Choroid plexus epithelial cell (primary cell): ENCODE measurements at regions not wholly inside any gene's neighbourhood (a gene's known extent, or its start where the extent isn't known, plus 50 kb on each side); places are given as distances from the start of the nearest gene placed in this dataset.

Experiments
- DNase-seq: peaks from one replicate; pipeline ENCODE4 v3.0.0-alpha.2; 2010; ENCODE audit warnings: low read depth
- H3K4me3 ChIP-seq: 2 replicates; pipeline ENCODE4 v1.5.1; 2011; ENCODE audit warnings: low read depth, mild to moderate bottlenecking, control low read depth, low read length, moderate library complexity
- TF ChIP-seq, protein P1 (sequence below): conservative IDR thresholded peaks from 2 replicates; pipeline ENCODE4 v1.5.1; 2011; ENCODE audit warnings: low read depth, mild to moderate bottlenecking, control low read depth, inconsistent platforms, low read length, moderate library complexity

DNA sequence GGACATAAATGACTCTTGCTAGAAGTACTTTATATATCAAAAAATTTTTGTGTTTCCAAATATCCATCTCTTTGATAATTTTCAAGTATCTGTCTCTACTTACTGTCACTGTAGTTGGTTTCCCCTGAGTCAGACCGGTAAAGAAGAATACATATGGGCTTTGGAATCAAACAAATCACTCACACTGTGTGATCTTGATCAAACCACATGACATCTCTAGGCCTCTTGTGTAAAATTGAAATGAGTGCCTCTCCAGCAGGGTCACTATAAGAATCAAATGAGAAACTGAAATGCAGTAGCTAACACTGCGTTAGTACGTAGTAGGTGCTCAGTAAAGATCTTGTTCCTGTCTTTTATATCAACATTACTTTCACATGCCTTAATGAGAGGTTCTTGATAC, 314.6 kb upstream of the STT3B start:
- no peak for DNase-seq
- TF ChIP-seq, protein P1, sequence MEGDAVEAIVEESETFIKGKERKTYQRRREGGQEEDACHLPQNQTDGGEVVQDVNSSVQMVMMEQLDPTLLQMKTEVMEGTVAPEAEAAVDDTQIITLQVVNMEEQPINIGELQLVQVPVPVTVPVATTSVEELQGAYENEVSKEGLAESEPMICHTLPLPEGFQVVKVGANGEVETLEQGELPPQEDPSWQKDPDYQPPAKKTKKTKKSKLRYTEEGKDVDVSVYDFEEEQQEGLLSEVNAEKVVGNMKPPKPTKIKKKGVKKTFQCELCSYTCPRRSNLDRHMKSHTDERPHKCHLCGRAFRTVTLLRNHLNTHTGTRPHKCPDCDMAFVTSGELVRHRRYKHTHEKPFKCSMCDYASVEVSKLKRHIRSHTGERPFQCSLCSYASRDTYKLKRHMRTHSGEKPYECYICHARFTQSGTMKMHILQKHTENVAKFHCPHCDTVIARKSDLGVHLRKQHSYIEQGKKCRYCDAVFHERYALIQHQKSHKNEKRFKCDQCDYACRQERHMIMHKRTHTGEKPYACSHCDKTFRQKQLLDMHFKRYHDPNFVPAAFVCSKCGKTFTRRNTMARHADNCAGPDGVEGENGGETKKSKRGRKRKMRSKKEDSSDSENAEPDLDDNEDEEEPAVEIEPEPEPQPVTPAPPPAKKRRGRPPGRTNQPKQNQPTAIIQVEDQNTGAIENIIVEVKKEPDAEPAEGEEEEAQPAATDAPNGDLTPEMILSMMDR, result no peak
- no peak overlapping the region for H3K4me3 ChIP-seq

DNA sequence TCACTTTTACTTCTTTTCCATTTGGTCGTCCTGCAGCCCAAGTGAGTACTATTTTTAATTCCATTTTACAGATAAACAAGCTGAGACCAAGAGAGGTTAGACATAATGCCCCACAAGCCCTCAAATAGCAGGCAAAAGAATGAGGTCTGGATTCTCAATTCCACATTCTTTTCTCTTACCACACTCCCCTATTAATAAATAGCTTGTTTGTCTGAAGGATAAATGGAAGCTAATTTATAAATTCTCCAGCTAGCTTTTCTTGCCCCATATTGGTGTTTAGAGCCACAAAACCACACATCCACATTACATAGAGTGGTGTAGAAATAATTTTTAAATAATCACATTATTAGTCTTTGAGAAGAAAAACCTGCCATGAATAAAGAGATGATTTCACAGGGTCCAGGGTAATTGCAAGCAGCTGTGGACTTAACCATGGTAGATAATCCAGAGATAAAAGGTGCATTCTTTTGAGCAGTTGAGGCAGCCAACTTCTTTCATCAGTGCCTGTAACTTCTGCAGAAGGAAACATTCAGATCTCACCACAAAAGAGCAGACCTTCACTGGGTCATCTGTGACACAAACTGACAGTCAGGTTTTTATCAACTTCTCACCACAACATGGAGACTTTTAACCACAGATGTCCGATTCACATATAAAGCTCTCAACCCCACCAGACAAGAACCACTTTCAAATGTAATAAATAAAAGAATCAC, 313.4 kb upstream of the STT3B start:
- DNase-seq, result peak; percentile 91
- TF ChIP-seq, protein P1, result no peak
- H3K4me3 ChIP-seq, result no peak overlapping the region

DNA sequence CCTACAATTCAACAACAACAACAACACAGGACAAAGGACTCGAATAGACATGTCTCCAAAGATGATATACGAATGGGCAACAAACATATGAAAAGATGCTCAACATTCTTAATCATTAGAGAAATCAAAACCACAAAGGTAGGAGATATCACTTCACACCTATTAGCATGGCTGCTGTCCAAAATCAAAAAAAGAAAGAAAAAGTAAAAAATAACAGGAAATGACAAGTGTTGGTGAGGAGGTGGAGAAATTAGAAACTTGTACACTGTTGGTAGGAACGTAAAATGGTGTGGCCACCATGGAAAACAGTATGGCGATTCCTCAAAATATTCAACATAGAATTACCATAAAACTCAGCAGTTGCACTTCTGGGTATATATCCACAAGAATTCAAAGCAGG, 312.3 kb upstream of the STT3B start:
- no peak for DNase-seq
- TF ChIP-seq, protein P1, result no peak
- H3K4me3 ChIP-seq, result no peak overlapping the region

DNA sequence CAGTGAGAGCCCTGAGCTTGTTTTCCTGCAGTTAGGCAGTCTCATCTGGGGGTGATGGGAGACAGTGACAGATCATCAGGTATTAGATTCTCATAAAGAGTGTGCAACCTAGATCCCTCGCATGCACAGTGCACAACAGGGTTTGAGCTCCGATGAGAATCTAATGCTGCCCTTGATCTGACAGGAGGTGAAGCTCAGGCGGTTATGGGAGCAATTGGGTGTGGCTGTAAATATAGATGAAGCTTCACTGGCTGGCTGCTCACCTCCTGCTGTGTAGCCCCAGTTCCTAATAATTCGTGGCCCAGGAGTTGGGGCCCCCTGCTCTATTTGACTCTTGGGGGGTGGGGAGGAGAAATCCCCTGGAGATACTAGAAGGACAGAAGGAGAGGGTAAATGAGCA, 309.4 kb upstream of the STT3B start:
- TF ChIP-seq, protein P1, result no peak
- no peak overlapping the region for H3K4me3 ChIP-seq
- no peak for DNase-seq

DNA sequence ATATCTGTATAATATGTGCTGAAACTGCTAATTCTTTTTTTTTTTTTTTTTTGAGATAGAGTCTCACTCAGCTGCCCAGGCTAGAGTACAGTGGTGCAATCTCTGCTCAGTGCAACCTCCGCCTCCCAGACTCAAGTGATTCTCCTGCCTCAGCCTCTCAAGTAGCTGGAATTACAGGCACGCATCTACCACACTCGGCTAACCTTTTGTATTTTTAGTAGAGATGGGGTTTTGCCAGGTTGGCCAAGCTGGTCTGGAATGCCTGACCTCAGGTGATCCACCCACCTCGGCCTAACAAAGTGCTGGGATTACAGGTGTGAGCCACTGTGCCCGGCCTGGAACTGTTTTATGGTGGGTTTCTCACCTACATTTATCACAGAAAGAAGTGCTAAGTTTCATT, 307.8 kb upstream of the STT3B start:
- H3K4me3 ChIP-seq, result no peak overlapping the region
- TF ChIP-seq, protein P1, result no peak
- no peak for DNase-seq

DNA sequence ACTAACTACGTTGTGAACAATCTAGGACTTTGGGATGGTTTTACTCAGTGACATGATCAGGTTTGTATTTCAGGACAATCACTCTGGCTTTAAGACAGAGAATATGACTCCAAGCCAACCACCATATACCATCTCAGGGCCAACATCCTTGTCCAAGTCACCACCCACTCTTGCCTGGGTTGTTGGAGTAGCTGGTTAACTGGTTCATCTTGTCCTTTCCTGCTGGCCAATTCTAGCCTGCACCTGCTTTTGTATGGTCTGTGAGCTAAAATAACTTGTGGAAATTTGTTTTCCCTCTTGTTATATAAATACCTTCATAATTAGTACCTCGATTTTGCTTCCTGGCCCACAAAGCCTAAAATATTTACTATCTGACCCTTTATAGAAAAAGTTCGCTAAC, 306.8 kb upstream of the STT3B start:
- DNase-seq, result no peak
- TF ChIP-seq, protein P1, result no peak
- no peak overlapping the region for H3K4me3 ChIP-seq

DNA sequence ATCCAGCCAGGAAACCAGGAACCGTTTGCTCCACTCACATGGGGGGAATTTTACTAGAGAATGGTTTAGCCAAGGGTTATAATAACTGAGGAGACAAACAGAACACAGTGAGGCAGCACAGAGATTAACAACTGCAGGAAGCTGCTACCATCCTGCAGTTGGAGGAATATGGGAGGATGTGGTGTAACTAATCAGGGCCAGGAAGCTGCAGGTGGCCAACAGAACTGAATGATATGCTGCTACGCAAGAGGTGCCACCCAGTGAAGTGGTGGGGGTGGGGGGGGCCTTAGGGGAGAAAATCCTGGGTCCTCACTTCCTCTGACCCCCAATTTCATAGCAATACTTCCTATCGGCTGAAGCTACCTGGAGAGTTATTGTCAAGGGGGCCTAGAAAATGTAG, 306.4 kb upstream of the STT3B start:
- no peak overlapping the region for H3K4me3 ChIP-seq
- DNase-seq, result no peak
- TF ChIP-seq, protein P1, result no peak
